ENCODE measurements at regions not wholly inside any gene's neighbourhood (a gene's known extent, or its start where the extent isn't known, plus 50 kb on each side); places are given as distances from the start of the nearest gene placed in this dataset.

DNA sequence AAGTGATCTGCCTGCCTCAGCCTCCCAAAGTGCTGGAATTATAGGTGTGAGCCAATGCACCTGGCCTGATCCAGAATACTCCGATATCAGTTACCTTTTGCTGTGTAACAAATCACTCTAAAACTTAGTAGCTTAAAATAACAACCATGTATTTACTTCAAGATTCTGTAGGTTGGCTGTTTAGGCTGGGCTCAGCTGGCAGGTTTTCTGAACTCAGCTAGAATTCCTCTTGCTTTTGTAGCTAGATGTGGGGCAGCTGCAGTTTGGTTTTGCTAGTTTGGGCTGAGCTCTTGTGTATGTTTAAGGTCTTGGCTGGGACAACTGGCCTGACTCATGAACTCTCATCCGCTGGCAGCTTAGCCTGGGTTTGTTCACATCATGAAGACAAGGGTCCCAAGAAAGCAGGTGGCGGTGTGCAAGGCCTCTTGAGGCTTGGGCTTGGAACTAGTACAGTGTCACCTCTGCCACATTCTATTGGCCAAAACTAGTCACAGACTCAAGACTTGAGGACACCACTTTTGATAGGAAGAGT lies 138.3 kb upstream of the SHB start:
- DNase-seq: no peak
- no peak for ATAC-seq
- no peaks in the 10 kb centered on the region for H3K4me1 ChIP-seq (ENCODE audit: low read depth)
- no peaks in the 10 kb centered on the region for H3K36me3 ChIP-seq (ENCODE audit: low read depth)
- TF ChIP-seq, protein P1, sequence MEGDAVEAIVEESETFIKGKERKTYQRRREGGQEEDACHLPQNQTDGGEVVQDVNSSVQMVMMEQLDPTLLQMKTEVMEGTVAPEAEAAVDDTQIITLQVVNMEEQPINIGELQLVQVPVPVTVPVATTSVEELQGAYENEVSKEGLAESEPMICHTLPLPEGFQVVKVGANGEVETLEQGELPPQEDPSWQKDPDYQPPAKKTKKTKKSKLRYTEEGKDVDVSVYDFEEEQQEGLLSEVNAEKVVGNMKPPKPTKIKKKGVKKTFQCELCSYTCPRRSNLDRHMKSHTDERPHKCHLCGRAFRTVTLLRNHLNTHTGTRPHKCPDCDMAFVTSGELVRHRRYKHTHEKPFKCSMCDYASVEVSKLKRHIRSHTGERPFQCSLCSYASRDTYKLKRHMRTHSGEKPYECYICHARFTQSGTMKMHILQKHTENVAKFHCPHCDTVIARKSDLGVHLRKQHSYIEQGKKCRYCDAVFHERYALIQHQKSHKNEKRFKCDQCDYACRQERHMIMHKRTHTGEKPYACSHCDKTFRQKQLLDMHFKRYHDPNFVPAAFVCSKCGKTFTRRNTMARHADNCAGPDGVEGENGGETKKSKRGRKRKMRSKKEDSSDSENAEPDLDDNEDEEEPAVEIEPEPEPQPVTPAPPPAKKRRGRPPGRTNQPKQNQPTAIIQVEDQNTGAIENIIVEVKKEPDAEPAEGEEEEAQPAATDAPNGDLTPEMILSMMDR (IDR thresholded peaks at IDR 0.05): no peak
- H3K4me3 ChIP-seq: no peak overlapping the region
- intact Hi-C loops (cut with DNase I, micrococcal nuclease): no loop called here
- H3K9me3 ChIP-seq: no peaks in the 10 kb centered on the region

DNA sequence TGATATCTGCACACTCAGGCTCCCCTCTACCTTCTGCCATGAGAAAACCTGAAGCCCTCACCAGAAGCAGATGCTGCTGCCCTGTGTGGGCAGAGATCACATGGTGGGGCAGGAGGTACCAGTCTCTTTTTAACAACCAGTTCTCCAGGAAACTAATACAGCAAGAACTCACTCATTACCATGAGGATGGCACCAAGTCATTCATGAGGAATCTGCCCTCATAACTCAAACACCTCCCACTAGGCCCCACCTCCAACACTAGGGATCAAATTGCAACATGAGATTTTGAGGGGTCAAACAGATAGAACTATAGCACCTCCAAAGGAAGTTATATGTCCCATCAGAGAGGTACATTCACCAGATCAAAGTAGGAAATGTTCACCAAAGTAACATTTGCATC lies 136.3 kb upstream of the SHB start:
- Histone ChIP-seq H3K4me3 (no peak overlapping the region), H3K4me1 (ENCODE audit: low read depth) (no peaks in the 10 kb centered on the region), H3K9me3 (no peaks in the 10 kb centered on the region), H3K36me3 (ENCODE audit: low read depth) (no peaks in the 10 kb centered on the region)
- TF ChIP-seq, protein P1 (IDR thresholded peaks at IDR 0.05): no peak
- ATAC-seq (no peak), DNase-seq (no peak)
- intact Hi-C loops (cut with DNase I, micrococcal nuclease): no loop called here

GRCh38 chr9:38202336-38202938 lies 133.4 kb upstream of the SHB start:
- H3K4me1 ChIP-seq (ENCODE audit: low read depth): no peaks in the 10 kb centered on the region
- H3K36me3 ChIP-seq (ENCODE audit: low read depth): no peaks in the 10 kb centered on the region
- DNase-seq: no peak
- TF ChIP-seq, protein P1 (IDR thresholded peaks at IDR 0.05): no peak
- intact Hi-C loops (cut with DNase I, micrococcal nuclease): no loop called here
- H3K9me3 ChIP-seq: no peaks in the 10 kb centered on the region
- no peak for ATAC-seq
- no peak overlapping the region for H3K4me3 ChIP-seq

- no peaks in the 10 kb centered on the region for H3K36me3 ChIP-seq (ENCODE audit: low read depth)
- ATAC-seq (no peak), DNase-seq (no peak)
- TF ChIP-seq, protein P1 (IDR thresholded peaks at IDR 0.05): no peak
- H3K4me1 ChIP-seq (ENCODE audit: low read depth): no peaks in the 10 kb centered on the region
- no peaks in the 10 kb centered on the region for H3K9me3 ChIP-seq
- intact Hi-C loops (cut with DNase I, micrococcal nuclease): no loop called here
- H3K4me3 ChIP-seq: no peak overlapping the region
Measured at GRCh38 chr9:38201844-38202243, 132.8 kb upstream of the SHB start.

GRCh38 chr9:38200431-38200830 lies 131.4 kb upstream of the SHB start:
- no peaks in the 10 kb centered on the region for H3K4me1 ChIP-seq (ENCODE audit: low read depth)
- H3K36me3 ChIP-seq (ENCODE audit: low read depth): no peaks in the 10 kb centered on the region
- DNase-seq (no peak), ATAC-seq (no peak)
- intact Hi-C loops (cut with DNase I, micrococcal nuclease): no loop called here
- H3K9me3 ChIP-seq: no peaks in the 10 kb centered on the region
- H3K4me3 ChIP-seq: no peak overlapping the region
- TF ChIP-seq, protein P1 (IDR thresholded peaks at IDR 0.05): no peak

DNA sequence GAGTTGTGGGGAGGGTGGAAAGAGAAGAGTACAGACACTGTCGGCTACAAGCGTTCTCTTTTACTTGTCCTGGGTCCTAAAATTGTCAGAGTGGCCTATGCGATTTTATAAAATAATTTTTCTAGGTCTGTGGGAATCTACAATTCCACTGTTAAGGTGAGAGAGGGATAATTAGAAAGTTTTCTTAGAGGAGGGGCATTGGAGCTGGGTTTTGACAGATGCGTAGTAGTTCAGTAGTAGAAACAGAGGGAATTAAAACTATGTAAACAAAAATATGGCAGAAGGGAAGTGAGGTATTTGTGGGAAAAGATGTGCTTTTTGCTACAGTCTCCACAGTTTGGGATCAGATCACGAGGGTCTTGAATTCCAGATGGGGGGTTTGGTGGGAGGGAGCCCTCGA lies 129.1 kb upstream of the SHB start:
- no peaks in the 10 kb centered on the region for H3K4me1 ChIP-seq (ENCODE audit: low read depth)
- no peaks in the 10 kb centered on the region for H3K36me3 ChIP-seq (ENCODE audit: low read depth)
- H3K4me3 ChIP-seq: no peak overlapping the region
- H3K9me3 ChIP-seq: no peaks in the 10 kb centered on the region
- TF ChIP-seq, protein P1 (IDR thresholded peaks at IDR 0.05): no peak
- intact Hi-C loops (cut with DNase I, micrococcal nuclease): no loop called here
- no peak for DNase-seq
- ATAC-seq: no peak

Measured in mucosa of descending colon (tissue), 3 donors.